Fibroblast of mammary gland (primary cell): ENCODE measurements at regions not wholly inside any gene's neighbourhood (a gene's known extent, or its start where the extent isn't known, plus 50 kb on each side); places are given as distances from the start of the nearest gene placed in this dataset.
A peak's percentile ranks its signal among the peaks of the same experiment; 100 is the strongest.

Experiments
- DNase-seq: peaks from one replicate; pipeline ENCODE4 v3.0.0-alpha.2; 2010; ENCODE audit warnings: low read depth
- H3K4me3 ChIP-seq: 2 replicates; pipeline ENCODE4 v1.5.1; 2011; ENCODE audit warnings: low read depth, mild to moderate bottlenecking, low read length, moderate library complexity; ENCODE audit not compliant: control insufficient read depth
- CTCF ChIP-seq: conservative IDR thresholded peaks from 2 replicates; pipeline ENCODE4 v1.5.1; 2011; ENCODE audit warnings: low read depth, low read length, inconsistent platforms; ENCODE audit not compliant: control insufficient read depth, insufficient read depth

DNA sequence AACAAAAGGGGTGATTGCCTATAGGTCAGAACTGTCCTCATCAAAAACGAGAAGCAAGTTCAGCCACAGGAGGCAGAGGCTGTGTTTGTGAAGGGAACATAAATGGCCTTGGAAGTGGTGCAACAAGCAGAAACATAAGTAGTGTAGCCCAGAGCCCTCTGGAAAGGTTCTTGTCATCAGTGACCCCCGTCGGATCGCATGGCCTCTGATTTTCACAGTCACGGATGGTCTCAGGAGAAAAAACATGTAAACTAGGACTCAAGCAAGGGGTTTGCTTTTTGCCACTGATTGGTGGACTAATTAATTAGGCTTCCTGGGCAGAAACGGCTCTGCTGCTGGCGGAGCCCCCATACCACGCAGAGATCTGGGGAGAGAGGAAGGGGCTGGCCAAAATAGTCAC lies 496.5 kb upstream of the MKI67 start:
- TF ChIP-seq CTCF: no peak
- H3K4me3 ChIP-seq: no peak overlapping the region
- DNase-seq: no peak

DNA sequence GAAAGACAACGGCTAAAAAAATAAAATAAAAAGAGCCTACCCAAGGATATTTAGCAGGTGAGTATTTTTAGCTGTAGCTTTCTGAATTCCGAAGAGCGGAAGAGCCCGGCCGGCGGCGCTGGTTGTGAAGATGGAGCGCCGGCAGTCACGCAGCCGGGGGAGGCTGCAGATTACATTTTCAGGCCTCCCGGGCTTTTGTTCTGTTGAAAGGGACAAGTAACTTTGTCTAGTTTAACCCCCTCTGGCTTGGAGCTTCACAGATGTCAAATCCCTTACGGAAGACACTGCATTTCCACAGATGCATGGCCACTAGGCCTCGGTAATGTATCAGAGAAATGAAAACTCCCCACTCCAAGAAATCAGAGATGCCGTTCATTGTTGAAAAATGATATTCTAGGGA lies 497.6 kb upstream of the MKI67 start:
- no peak overlapping the region for H3K4me3 ChIP-seq
- no peak for TF ChIP-seq CTCF
- no peak for DNase-seq

GRCh38 chr10:128624656-128625530 lies 498.7 kb upstream of the MKI67 start:
- no peak overlapping the region for H3K4me3 ChIP-seq
- TF ChIP-seq CTCF: no peak
- DNase-seq: peak; percentile 62

GRCh38 chr10:128625926-128626325 lies 499.7 kb upstream of the MKI67 start:
- H3K4me3 ChIP-seq: no peak overlapping the region
- peak; percentile 72 for DNase-seq
- TF ChIP-seq CTCF: no peak

GRCh38 chr10:128626397-128627000 lies 500.3 kb upstream of the MKI67 start:
- no peak overlapping the region for H3K4me3 ChIP-seq
- no peak for DNase-seq
- no peak for TF ChIP-seq CTCF

GRCh38 chr10:128627811-128628210 lies 501.6 kb upstream of the MKI67 start:
- no peak overlapping the region for H3K4me3 ChIP-seq
- DNase-seq: no peak
- TF ChIP-seq CTCF: no peak
